ENCODE measurements at regions not wholly inside any gene's neighbourhood (a gene's known extent, or its start where the extent isn't known, plus 50 kb on each side); places are given as distances from the start of the nearest gene placed in this dataset.

DNA sequence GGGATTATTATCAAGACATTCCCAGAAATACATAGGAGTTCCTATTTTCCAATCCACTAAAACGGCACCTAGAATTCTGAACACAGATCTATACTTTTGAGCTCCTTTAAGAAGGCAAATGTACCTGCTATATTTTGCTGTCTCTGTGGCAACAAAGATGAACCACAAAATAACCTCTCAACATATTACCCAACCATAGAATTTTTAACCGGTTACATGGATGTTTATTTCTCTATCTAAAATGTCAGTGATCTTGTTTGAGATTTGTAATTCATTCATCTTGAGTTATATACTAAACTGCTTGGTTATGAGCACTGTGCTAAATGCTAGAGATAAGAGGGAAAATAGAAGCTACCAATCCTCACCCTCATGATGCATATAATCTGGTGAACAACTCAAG lies 117.5 kb upstream of the HMGCLL1 start:
- ATAC-seq (no peak), DNase-seq (no peak)
- H3K27ac ChIP-seq: no peak overlapping the region
- H3K9me3 ChIP-seq: no peaks in the 10 kb centered on the region
- H3K4me3 ChIP-seq: no peak overlapping the region
- H3K27me3 ChIP-seq: no peaks in the 10 kb centered on the region
- H3K4me1 ChIP-seq: no peaks in the 10 kb centered on the region
- intact Hi-C loops (cut with DNase I): no loop called here
- no peak for TF ChIP-seq CTCF (IDR thresholded peaks at IDR 0.05)
- TF ChIP-seq POLR2A (IDR thresholded peaks at IDR 0.05): no peak
- 93 to 96% (median 95%) methylated on average over 2 of the region's 2 CpGs for WGBS, 4 donors
- no peaks in the 10 kb centered on the region for H3K36me3 ChIP-seq

DNA sequence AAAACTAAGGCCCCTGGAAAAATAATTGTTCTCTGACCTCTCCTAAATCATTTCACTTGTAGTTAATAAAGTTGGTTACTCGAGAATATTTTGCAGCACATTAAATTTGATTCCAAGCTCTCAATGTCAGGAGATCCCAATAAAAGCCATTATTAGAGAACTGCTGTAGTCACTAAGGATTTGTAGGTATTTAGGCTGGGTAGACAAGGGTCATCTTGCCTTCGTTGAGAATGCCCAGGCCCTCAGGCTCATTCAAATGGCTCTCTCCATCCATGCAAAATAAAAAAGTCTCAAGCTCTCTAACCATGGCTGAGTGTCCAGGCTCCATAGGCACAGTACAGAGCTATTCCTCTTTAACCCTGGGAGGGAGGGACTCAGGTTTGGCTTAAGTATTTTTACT lies 117.0 kb upstream of the HMGCLL1 start:
- H3K4me3 ChIP-seq: no peak overlapping the region
- no peaks in the 10 kb centered on the region for H3K4me1 ChIP-seq
- TF ChIP-seq CTCF (IDR thresholded peaks at IDR 0.05) (no peak), POLR2A (IDR thresholded peaks at IDR 0.05) (no peak)
- no peak for DNase-seq
- no peak for ATAC-seq
- no peaks in the 10 kb centered on the region for H3K36me3 ChIP-seq
- H3K27me3 ChIP-seq: no peaks in the 10 kb centered on the region
- 66 to 80% (median 73%) methylated on average over 2 of the region's 2 CpGs for WGBS, 4 donors
- no peak overlapping the region for H3K27ac ChIP-seq
- H3K9me3 ChIP-seq: no peaks in the 10 kb centered on the region
- intact Hi-C loops (cut with DNase I): no loop called here

DNA sequence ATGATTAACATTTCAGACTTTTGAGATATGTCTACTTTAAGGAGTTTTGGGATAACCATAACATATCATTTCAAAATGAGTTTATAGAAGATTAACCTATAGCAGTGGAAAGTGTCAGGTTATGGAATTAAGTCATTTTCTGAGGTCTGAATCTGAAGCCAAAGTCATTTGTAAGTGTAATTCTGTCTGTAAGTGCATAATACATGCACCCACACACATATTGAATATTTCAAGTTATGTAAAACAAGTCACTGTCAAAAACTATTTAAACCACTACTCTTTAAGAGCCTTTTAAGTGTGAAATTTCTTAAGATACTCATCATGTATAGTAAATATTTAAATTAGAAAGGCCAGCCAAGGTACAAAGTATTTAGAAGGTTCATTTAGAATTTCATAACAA lies 115.8 kb upstream of the HMGCLL1 start:
- Histone ChIP-seq H3K4me1 (no peaks in the 10 kb centered on the region), H3K9me3 (no peaks in the 10 kb centered on the region), H3K27me3 (no peaks in the 10 kb centered on the region), H3K27ac (no peak overlapping the region), H3K36me3 (no peaks in the 10 kb centered on the region), H3K4me3 (no peak overlapping the region)
- ATAC-seq: no peak
- intact Hi-C loops (cut with DNase I): no loop called here
- no peak for DNase-seq
- TF ChIP-seq POLR2A (IDR thresholded peaks at IDR 0.05): no peak
- no peak for TF ChIP-seq CTCF (IDR thresholded peaks at IDR 0.05)

DNA sequence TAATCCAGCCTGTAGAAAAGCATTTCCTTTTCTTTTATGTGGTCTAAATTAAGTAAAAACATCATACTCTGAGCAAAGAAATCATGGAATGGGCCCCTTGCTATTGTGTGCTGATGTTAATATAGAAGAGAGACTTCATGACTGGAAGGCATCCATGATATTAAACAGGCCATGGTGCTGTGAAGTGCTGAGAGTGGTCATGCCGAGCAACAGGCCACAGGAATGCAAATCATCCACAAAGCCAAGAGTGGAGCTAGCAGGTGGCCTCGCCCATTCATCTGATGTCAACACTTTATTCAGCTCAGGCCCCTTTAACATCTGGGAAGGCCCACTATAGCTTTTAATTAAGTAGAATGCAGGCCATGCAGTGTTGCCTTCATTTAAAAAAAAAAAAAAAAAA lies 115.2 kb upstream of the HMGCLL1 start:
- no peak overlapping the region for H3K4me3 ChIP-seq
- intact Hi-C loops (cut with DNase I): no loop called here
- no peaks in the 10 kb centered on the region for H3K27me3 ChIP-seq
- no peaks in the 10 kb centered on the region for H3K4me1 ChIP-seq
- no peaks in the 10 kb centered on the region for H3K9me3 ChIP-seq
- peak; percentile 83 to 97 (median 92) for ATAC-seq
- TF ChIP-seq POLR2A (IDR thresholded peaks at IDR 0.05) (no peak), CTCF (IDR thresholded peaks at IDR 0.05) (no peak)
- 38 to 47% (median 44%) methylated on average over 2 of the region's 2 CpGs for WGBS, 4 donors
- peak in 4 of 5 donors; percentile 28 to 56 (median 32) for DNase-seq
- no peaks in the 10 kb centered on the region for H3K36me3 ChIP-seq
- H3K27ac ChIP-seq: no peak overlapping the region

Data from heart left ventricle (tissue), 16 donors.